ENCODE measurements at regions not wholly inside any gene's neighbourhood (a gene's known extent, or its start where the extent isn't known, plus 50 kb on each side); places are given as distances from the start of the nearest gene placed in this dataset.

GRCh38 chr1:79226963-79227362 is 220.4 kb upstream of the ADGRL4 start:
- intact Hi-C loops (cut with DNase I) = no loop called here
- no peaks in the 10 kb centered on the region for H3K36me3 ChIP-seq
- DNase-seq (ENCODE audit: extremely low spot score) = no peak
- TF ChIP-seq POLR2AphosphoS5 (IDR thresholded peaks at IDR 0.05) (no peak), CTCF (IDR thresholded peaks at IDR 0.05) (no peak), POLR2A (IDR thresholded peaks at IDR 0.05; ENCODE audit: low read depth) (no peak), EP300 (IDR thresholded peaks at IDR 0.05) (no peak)
- no peak overlapping the region for H3K4me3 ChIP-seq
- 78% methylated on average over 2 of the region's 2 CpGs for WGBS
- H3K27ac ChIP-seq (replicated peaks in 1 of 4) = no peak overlapping the region
- no peaks in the 10 kb centered on the region for H3K27me3 ChIP-seq
- no peaks in the 10 kb centered on the region for H3K9me3 ChIP-seq
- H3K4me1 ChIP-seq = no peaks in the 10 kb centered on the region

- WGBS = 60% methylated on average over 3 of the region's 3 CpGs
- Histone ChIP-seq H3K36me3 (no peaks in the 10 kb centered on the region), H3K27me3 (no peaks in the 10 kb centered on the region), H3K9me3 (peaks cover 0 to 7% (median 2%) of the 10 kb centered on the region in 4 donors), H3K27ac (replicated peaks in 1 of 4) (no peak overlapping the region), H3K4me3 (no peak overlapping the region), H3K4me1 (no peaks in the 10 kb centered on the region)
- DNase-seq (ENCODE audit: extremely low spot score) = no peak
- TF ChIP-seq CTCF (IDR thresholded peaks at IDR 0.05) (no peak), EP300 (IDR thresholded peaks at IDR 0.05) (no peak), POLR2A (IDR thresholded peaks at IDR 0.05; ENCODE audit: low read depth) (no peak), POLR2AphosphoS5 (IDR thresholded peaks at IDR 0.05) (no peak)
- intact Hi-C loops (cut with DNase I) = no loop called here
Observed at GRCh38 chr1:79224537-79224936, 218.0 kb upstream of the ADGRL4 start.

- Histone ChIP-seq H3K9me3 (peaks cover 0 to 7% (median 2%) of the 10 kb centered on the region in 4 donors), H3K36me3 (no peaks in the 10 kb centered on the region), H3K27me3 (no peaks in the 10 kb centered on the region), H3K27ac (replicated peaks in 1 of 4) (no peak overlapping the region), H3K4me1 (no peaks in the 10 kb centered on the region), H3K4me3 (no peak overlapping the region)
- intact Hi-C loops (cut with DNase I) = no loop called here
- WGBS = 93% methylated on average over 2 of the region's 2 CpGs
- no peak for DNase-seq (ENCODE audit: extremely low spot score)
- no peak for TF ChIP-seq EP300 (IDR thresholded peaks at IDR 0.05)
- no peak for TF ChIP-seq CTCF (IDR thresholded peaks at IDR 0.05)
- no peak for TF ChIP-seq POLR2AphosphoS5 (IDR thresholded peaks at IDR 0.05)
- no peak for TF ChIP-seq POLR2A (IDR thresholded peaks at IDR 0.05; ENCODE audit: low read depth)
Observed at GRCh38 chr1:79220509-79220908, 214.0 kb upstream of the ADGRL4 start.

DNA sequence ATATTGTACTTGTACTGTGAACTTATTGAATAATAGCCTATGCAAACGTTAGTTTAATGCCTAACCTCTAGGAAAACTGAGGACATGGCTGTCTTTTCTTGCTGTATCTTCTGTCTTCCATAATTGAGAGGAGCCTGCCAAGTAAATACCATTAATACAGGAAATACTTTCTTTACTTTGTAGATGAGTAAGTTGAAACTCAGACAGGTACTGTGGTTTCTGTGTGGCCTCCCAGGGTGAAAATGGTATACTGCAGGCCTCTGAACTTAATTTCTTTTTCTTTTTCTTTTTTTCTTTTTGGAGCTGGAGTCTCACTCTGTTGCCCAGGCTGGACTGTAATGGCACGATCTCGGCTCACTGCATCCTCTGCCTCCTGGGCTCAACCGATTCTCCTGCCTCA is 208.8 kb upstream of the ADGRL4 start:
- Histone ChIP-seq H3K4me1 (no peaks in the 10 kb centered on the region), H3K36me3 (no peaks in the 10 kb centered on the region), H3K9me3 (no peaks in the 10 kb centered on the region), H3K4me3 (no peak overlapping the region), H3K27ac (replicated peaks in 1 of 4) (no peak overlapping the region), H3K27me3 (no peaks in the 10 kb centered on the region)
- DNase-seq (ENCODE audit: extremely low spot score) = no peak
- 95% methylated on average over 4 of the region's 4 CpGs for WGBS
- intact Hi-C loops (cut with DNase I) = no loop called here
- TF ChIP-seq CTCF (IDR thresholded peaks at IDR 0.05) (no peak), EP300 (IDR thresholded peaks at IDR 0.05) (no peak), POLR2A (IDR thresholded peaks at IDR 0.05; ENCODE audit: low read depth) (no peak), POLR2AphosphoS5 (IDR thresholded peaks at IDR 0.05) (no peak)

- Histone ChIP-seq H3K4me1 (no peaks in the 10 kb centered on the region), H3K9me3 (no peaks in the 10 kb centered on the region), H3K4me3 (no peak overlapping the region), H3K36me3 (no peaks in the 10 kb centered on the region), H3K27me3 (no peaks in the 10 kb centered on the region), H3K27ac (replicated peaks in 1 of 4) (no peak overlapping the region)
- intact Hi-C loops (cut with DNase I) = no loop called here
- WGBS = 83% methylated on average over 4 of the region's 4 CpGs
- no peak for TF ChIP-seq POLR2AphosphoS5 (IDR thresholded peaks at IDR 0.05)
- no peak for TF ChIP-seq CTCF (IDR thresholded peaks at IDR 0.05)
- no peak for TF ChIP-seq POLR2A (IDR thresholded peaks at IDR 0.05; ENCODE audit: low read depth)
- no peak for TF ChIP-seq EP300 (IDR thresholded peaks at IDR 0.05)
- no peak for DNase-seq (ENCODE audit: extremely low spot score)
Observed at GRCh38 chr1:79207786-79208185, 201.3 kb upstream of the ADGRL4 start.
